Esophagus squamous epithelium (tissue), 4 donors: ENCODE measurements at regions not wholly inside any gene's neighbourhood (a gene's known extent, or its start where the extent isn't known, plus 50 kb on each side); places are given as distances from the start of the nearest gene placed in this dataset.

Source experiments
- CTCF ChIP-seq, 6 experiments: fragments of 450-650 bp in 4 of 6; fragments of 200-600 bp in 2 of 6; sonication (generic) in 2 of 6; IDR thresholded peaks; one replicate each; pipeline ENCODE4 v1.5.1; 2016 to 2019; ENCODE audit warnings: antibody characterized with exemption in 6 of 6, mild to moderate bottlenecking in 4 of 6, moderate library complexity in 4 of 6
- POLR2A ChIP-seq, 4 donors: fragments of 450-650 bp; IDR thresholded peaks; one replicate each; pipeline ENCODE4 v1.6.1; 2017; ENCODE audit warnings: antibody characterized with exemption in 4 of 4, mild to moderate bottlenecking in 4 of 4, moderate library complexity in 3 of 4

GRCh38 chr18:78912336-78912735 lies 67.3 kb upstream of the SALL3 start:
- TF ChIP-seq CTCF (IDR thresholded peaks at IDR 0.05) (no peak), POLR2A (IDR thresholded peaks at IDR 0.05) (no peak)
